DMS 273 (cell line): ENCODE measurements at regions not wholly inside any gene's neighbourhood (a gene's known extent, or its start where the extent isn't known, plus 50 kb on each side); places are given as distances from the start of the nearest gene placed in this dataset.
A peak's percentile ranks its signal among the peaks of the same experiment; 100 is the strongest.
"Not testable (repeated sequence)": the region's sequence is repeated elsewhere in the genome, so short reads cannot be mapped to it uniquely, and the experiment has no call there.

ENCODE experiments used
- DNase-seq: peaks from one replicate; lab custom pipeline; 2025; ENCODE audit not compliant: unreplicated experiment; lab: John Stamatoyannopoulos, UW

GRCh38 chr13:50406831-50407230 is 391.6 kb downstream of the KCNRG start:
- DNase-seq: no peak

- no peak for DNase-seq
Measured at GRCh38 chr13:50408068-50408467, 392.8 kb downstream of the KCNRG start.

- no peak for DNase-seq
Measured at GRCh38 chr13:50409220-50409619, 394.0 kb downstream of the KCNRG start.

GRCh38 chr13:50410921-50411746 is 395.9 kb downstream of the KCNRG start:
- no peak for DNase-seq

GRCh38 chr13:50412046-50412617 is 396.9 kb downstream of the KCNRG start:
- DNase-seq: no peak

- DNase-seq: no peak
Measured at GRCh38 chr13:50414640-50415039, 399.4 kb downstream of the KCNRG start.

GRCh38 chr13:50415428-50415827 is 400.2 kb downstream of the KCNRG start:
- no peak for DNase-seq

GRCh38 chr13:50417597-50417996 is 402.4 kb downstream of the KCNRG start:
- DNase-seq: no peak

GRCh38 chr13:50419331-50419865 is 404.2 kb downstream of the KCNRG start:
- no peak for DNase-seq

- DNase-seq: no peak
Measured at GRCh38 chr13:50419896-50420295, 404.7 kb downstream of the KCNRG start.

- DNase-seq: no peak
Measured at GRCh38 chr13:50420718-50421472, 405.7 kb downstream of the KCNRG start.

GRCh38 chr13:50421473-50422130 is 406.4 kb downstream of the KCNRG start:
- DNase-seq: no peak

- no peak for DNase-seq
Measured at GRCh38 chr13:50422181-50423148, 407.2 kb downstream of the KCNRG start.

- DNase-seq: no peak
Measured at GRCh38 chr13:50424993-50425392, 409.7 kb downstream of the KCNRG start.

- DNase-seq: no peak
Measured at GRCh38 chr13:50425772-50426171, 410.5 kb downstream of the KCNRG start.

- DNase-seq: no peak
Measured at GRCh38 chr13:50426927-50427326, 411.7 kb downstream of the KCNRG start.

- not testable (repeated sequence) for DNase-seq
Measured at GRCh38 chr13:50427511-50427910, 412.3 kb downstream of the KCNRG start.

- DNase-seq: peak; percentile 5
Measured at GRCh38 chr13:50428183-50428877, 413.1 kb downstream of the KCNRG start.

GRCh38 chr13:50435011-50435410 is 408.5 kb downstream of the DLEU7 start:
- DNase-seq: no peak
